Adrenal gland (tissue), 5 donors: ENCODE measurements at regions not wholly inside any gene's neighbourhood (a gene's known extent, or its start where the extent isn't known, plus 50 kb on each side); places are given as distances from the start of the nearest gene placed in this dataset.

Experiments used
- CTCF ChIP-seq, 6 experiments: fragments of 450-650 bp in 4 of 6; fragments of 200-600 bp in 2 of 6; sonication (generic) in 1 of 6; IDR thresholded peaks; 1 replicate in 5 of 6; 2 replicates in 1 of 6; pipeline versions ENCODE4 v1.5.1 to v1.8.0; 2016 to 2021; ENCODE audit warnings: antibody characterized with exemption in 6 of 6, mild to moderate bottlenecking in 2 of 6, moderate library complexity in 1 of 6
- POLR2A ChIP-seq, 2 donors: fragments of 450-650 bp; IDR thresholded peaks; one replicate each; pipeline ENCODE4 v1.6.1; 2017; ENCODE audit warnings: antibody characterized with exemption in 2 of 2, mild to moderate bottlenecking in 2 of 2, moderate library complexity in 1 of 2
- donor health status: DM: no; HTN: no; CAD: no.

GRCh38 chr2:41123341-41123740 lies 671.5 kb upstream of the SLC8A1 start:
- TF ChIP-seq CTCF (IDR thresholded peaks at IDR 0.05) (no peak), POLR2A (IDR thresholded peaks at IDR 0.05) (no peak)
